NCI-H460 (cell line): ENCODE measurements at regions not wholly inside any gene's neighbourhood (a gene's known extent, or its start where the extent isn't known, plus 50 kb on each side); places are given as distances from the start of the nearest gene placed in this dataset.
"Not testable (repeated sequence)": the region's sequence is repeated elsewhere in the genome, so short reads cannot be mapped to it uniquely, and the experiment has no call there.

Experiments
- DNase-seq: peaks from one replicate; pipeline ENCODE4 v3.0.0-alpha.2; 2016; ENCODE audit warnings: low read depth; ENCODE audit errors: extremely low read depth

GRCh38 chr20:6693808-6694198 is 73.7 kb upstream of the BMP2 start:
- DNase-seq = not testable (repeated sequence)

GRCh38 chr20:6693178-6693807 is 74.2 kb upstream of the BMP2 start:
- no peak for DNase-seq

- no peak for DNase-seq
These were observed 74.8 kb upstream of the BMP2 start for GRCh38 chr20:6692566-6693173.

GRCh38 chr20:6691516-6691915 is 76.0 kb upstream of the BMP2 start:
- no peak for DNase-seq

GRCh38 chr20:6689339-6689973 is 78.0 kb upstream of the BMP2 start:
- DNase-seq = no peak

GRCh38 chr20:6686171-6686570 is 81.3 kb upstream of the BMP2 start:
- no peak for DNase-seq

- DNase-seq = no peak
These were observed 81.9 kb upstream of the BMP2 start for GRCh38 chr20:6685626-6686025.

GRCh38 chr20:6685181-6685582 is 82.3 kb upstream of the BMP2 start:
- DNase-seq = no peak

- DNase-seq = no peak
These were observed 84.2 kb upstream of the BMP2 start for GRCh38 chr20:6683021-6683977.

GRCh38 chr20:6680854-6681253 is 86.6 kb upstream of the BMP2 start:
- DNase-seq = no peak

GRCh38 chr20:6680441-6680840 is 87.0 kb upstream of the BMP2 start:
- no peak for DNase-seq

GRCh38 chr20:6679086-6679485 is 88.4 kb upstream of the BMP2 start:
- DNase-seq = no peak

- no peak for DNase-seq
These were observed 89.4 kb upstream of the BMP2 start for GRCh38 chr20:6678101-6678500.

GRCh38 chr20:6674831-6675230 is 92.7 kb upstream of the BMP2 start:
- no peak for DNase-seq

GRCh38 chr20:6673071-6673470 is 94.4 kb upstream of the BMP2 start:
- no peak for DNase-seq

- no peak for DNase-seq
These were observed 95.7 kb upstream of the BMP2 start for GRCh38 chr20:6671829-6672228.

- no peak for DNase-seq
These were observed 98.9 kb upstream of the BMP2 start for GRCh38 chr20:6668546-6668945.

GRCh38 chr20:6665621-6666355 is 101.7 kb upstream of the BMP2 start:
- DNase-seq = no peak

GRCh38 chr20:6665161-6665560 is 102.3 kb upstream of the BMP2 start:
- no peak for DNase-seq

GRCh38 chr20:6664574-6664973 is 102.9 kb upstream of the BMP2 start:
- no peak for DNase-seq
